ENCODE measurements at regions not wholly inside any gene's neighbourhood (a gene's known extent, or its start where the extent isn't known, plus 50 kb on each side); places are given as distances from the start of the nearest gene placed in this dataset.

DNA sequence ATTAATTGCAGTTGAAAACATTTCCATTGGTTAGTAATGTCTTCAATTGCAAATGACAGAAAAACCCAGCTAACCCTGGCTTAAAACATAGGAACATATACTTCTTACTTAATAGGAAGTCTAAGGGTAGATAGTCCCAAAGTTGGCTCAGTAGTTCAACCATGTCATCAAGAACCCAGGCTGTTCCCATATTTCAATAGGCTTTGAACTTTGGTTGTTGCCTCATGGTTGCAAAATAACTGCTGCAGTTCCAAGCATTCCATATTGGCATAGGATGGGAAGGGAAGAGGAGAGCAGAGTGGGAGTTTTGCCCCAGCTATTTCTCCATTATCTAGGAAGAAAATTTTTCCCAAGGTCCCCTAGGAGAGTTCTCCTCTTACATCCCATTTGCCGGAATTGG is 81.4 kb upstream of the EEPD1 start:
- intact Hi-C loops (cut with micrococcal nuclease), result no loop called here
- dilution Hi-C loops (cut with MboI; ENCODE audit: extremely low pct_ligation_motif_present, low sequenced_read_pairs), result no loop called here
- H3K36me3 ChIP-seq (ENCODE audit: control insufficient read depth in 2 of 2, extremely low read depth in 1 of 2, insufficient read depth in 2 of 2, low read length in 2 of 2), result no peaks in the 10 kb centered on the region
- no peak overlapping the region for H3K4me3 ChIP-seq (replicated peaks in 1 of 3; ENCODE audit: insufficient read depth in 1 of 3, low read depth in 1 of 3, low read length in 3 of 3)
- POLR2A ChIA-PET, result no interaction called here
- no peaks in the 10 kb centered on the region for H3K79me2 ChIP-seq (ENCODE audit: control insufficient read depth, insufficient read depth, low read length)
- peaks cover 0 to 12% of the 10 kb centered on the region in 2 experiments for H3K27me3 ChIP-seq (ENCODE audit: control insufficient read depth in 2 of 2, insufficient read depth in 2 of 2, low read length in 2 of 2)
- BruUV-seq (replicated peaks), result no TSS peak
- no peak overlapping the region for H3K4me2 ChIP-seq (ENCODE audit: insufficient read depth, low read length)
- H3K9ac ChIP-seq (replicated peaks; ENCODE audit: extremely low read depth, insufficient read depth, low read length), result no peak overlapping the region
- TF ChIP-seq JUN (IDR thresholded peaks at IDR 0.05; ENCODE audit: borderline replicate concordance, insufficient read depth, insufficient read length, low read depth) (no peak), FOS (IDR thresholded peaks at IDR 0.05; ENCODE audit: borderline replicate concordance, insufficient read depth, low read length) (no peak), CTCF (IDR thresholded peaks at IDR 0.05; ENCODE audit: extremely low read depth in 1 of 2, insufficient read depth in 1 of 2, low read depth in 1 of 2, low read length in 2 of 2) (no peak), EZH2 (IDR thresholded peaks at IDR 0.05; ENCODE audit: borderline replicate concordance, low read depth, low read length, severe bottlenecking) (no peak), GATA2 (IDR thresholded peaks at IDR 0.05; ENCODE audit: insufficient read depth, insufficient read length, low read depth, low read length) (no peak), POLR2AphosphoS5 (IDR thresholded peaks at IDR 0.05; ENCODE audit: insufficient read depth, low read depth, low read length) (no peak), MYC (IDR thresholded peaks at IDR 0.05; ENCODE audit: low read depth, low read length) (no peak), POLR2A (IDR thresholded peaks at IDR 0.05; ENCODE audit: low read depth, low read length) (no peak), MAX (IDR thresholded peaks at IDR 0.05; ENCODE audit: insufficient read depth, insufficient read length) (no peak)
- H3K27ac ChIP-seq (ENCODE audit: insufficient read depth, low read depth, low read length), result no peak overlapping the region
- FAIRE-seq, result no peak
- DNase-seq (ENCODE audit: low read depth, low spot score), result no peak
- no peaks in the 10 kb centered on the region for H4K20me1 ChIP-seq (replicated peaks; ENCODE audit: control insufficient read depth, extremely low read depth, insufficient read depth, low read length)
- CTCF ChIA-PET, result no interaction called here
- no peaks in the 10 kb centered on the region for H3K9me3 ChIP-seq (replicated peaks; ENCODE audit: control insufficient read depth, insufficient read depth, low read length)
- H2AFZ ChIP-seq (ENCODE audit: low read depth, low read length), result no peak overlapping the region
- H3K4me1 ChIP-seq (ENCODE audit: control insufficient read depth, extremely low read depth, insufficient read depth, low read length), result no peaks in the 10 kb centered on the region
- H3K9me1 ChIP-seq (replicated peaks; ENCODE audit: control insufficient read depth, extremely low read depth, insufficient read depth, low read length), result no peaks in the 10 kb centered on the region

Measured in endothelial cell of umbilical vein (primary cell).